ENCODE measurements at regions not wholly inside any gene's neighbourhood (a gene's known extent, or its start where the extent isn't known, plus 50 kb on each side); places are given as distances from the start of the nearest gene placed in this dataset.

GRCh38 chr3:118587847-118588246, 446.8 kb downstream of the IGSF11 start:
- no peaks in the 10 kb centered on the region for H3K36me3 ChIP-seq (replicated peaks in 1 of 2)
- no peak overlapping the region for H3K27ac ChIP-seq
- TF ChIP-seq CTCF (IDR thresholded peaks at IDR 0.05) (no peak), POLR2A (IDR thresholded peaks at IDR 0.05) (no peak)
- intact Hi-C loops (cut with DNase I), result no loop called here
- H3K4me3 ChIP-seq, result no peak overlapping the region
- no peaks in the 10 kb centered on the region for H3K27me3 ChIP-seq
- H3K4me1 ChIP-seq (replicated peaks in 1 of 2), result no peaks in the 10 kb centered on the region
- no peak for DNase-seq
- no peaks in the 10 kb centered on the region for H3K9me3 ChIP-seq (replicated peaks in 1 of 3)

- no peak overlapping the region for H3K27ac ChIP-seq
- no peaks in the 10 kb centered on the region for H3K27me3 ChIP-seq
- H3K4me1 ChIP-seq (replicated peaks in 1 of 2), result no peaks in the 10 kb centered on the region
- DNase-seq, result no peak
- no peak overlapping the region for H3K4me3 ChIP-seq
- intact Hi-C loops (cut with DNase I), result no loop called here
- no peak for TF ChIP-seq POLR2A (IDR thresholded peaks at IDR 0.05)
- TF ChIP-seq CTCF (IDR thresholded peaks at IDR 0.05), result no peak
- H3K9me3 ChIP-seq (replicated peaks in 1 of 3), result no peaks in the 10 kb centered on the region
- no peaks in the 10 kb centered on the region for H3K36me3 ChIP-seq (replicated peaks in 1 of 2)
- WGBS, 4 donors, result 69 to 70% (median 70%) methylated on average over 4 of the region's 4 CpGs
Observed at GRCh38 chr3:118593277-118593670, 441.4 kb downstream of the IGSF11 start.

GRCh38 chr3:118597184-118597583, 437.5 kb downstream of the IGSF11 start:
- TF ChIP-seq CTCF (IDR thresholded peaks at IDR 0.05), result no peak
- no peak for TF ChIP-seq POLR2A (IDR thresholded peaks at IDR 0.05)
- DNase-seq, result no peak
- Histone ChIP-seq H3K27me3 (no peaks in the 10 kb centered on the region), H3K4me1 (replicated peaks in 1 of 2) (no peaks in the 10 kb centered on the region), H3K36me3 (replicated peaks in 1 of 2) (no peaks in the 10 kb centered on the region), H3K4me3 (no peak overlapping the region), H3K27ac (no peak overlapping the region), H3K9me3 (replicated peaks in 1 of 3) (no peaks in the 10 kb centered on the region)
- intact Hi-C loops (cut with DNase I), result no loop called here

GRCh38 chr3:118607915-118608820, 426.5 kb downstream of the IGSF11 start:
- 79 to 93% (median 86%) methylated on average over 3 to 5 of the region's 5 CpGs for WGBS, 4 donors
- no peak overlapping the region for H3K27ac ChIP-seq
- no peak overlapping the region for H3K4me3 ChIP-seq
- TF ChIP-seq CTCF (IDR thresholded peaks at IDR 0.05) (no peak), POLR2A (IDR thresholded peaks at IDR 0.05) (no peak)
- no peaks in the 10 kb centered on the region for H3K36me3 ChIP-seq (replicated peaks in 1 of 2)
- intact Hi-C loops (cut with DNase I), result no loop called here
- H3K4me1 ChIP-seq (replicated peaks in 1 of 2), result no peaks in the 10 kb centered on the region
- H3K9me3 ChIP-seq (replicated peaks in 1 of 3), result no peaks in the 10 kb centered on the region
- no peak for DNase-seq
- no peaks in the 10 kb centered on the region for H3K27me3 ChIP-seq

Measured in adrenal gland (tissue), 9 donors.